ENCODE measurements at regions not wholly inside any gene's neighbourhood (a gene's known extent, or its start where the extent isn't known, plus 50 kb on each side); places are given as distances from the start of the nearest gene placed in this dataset.

DNA sequence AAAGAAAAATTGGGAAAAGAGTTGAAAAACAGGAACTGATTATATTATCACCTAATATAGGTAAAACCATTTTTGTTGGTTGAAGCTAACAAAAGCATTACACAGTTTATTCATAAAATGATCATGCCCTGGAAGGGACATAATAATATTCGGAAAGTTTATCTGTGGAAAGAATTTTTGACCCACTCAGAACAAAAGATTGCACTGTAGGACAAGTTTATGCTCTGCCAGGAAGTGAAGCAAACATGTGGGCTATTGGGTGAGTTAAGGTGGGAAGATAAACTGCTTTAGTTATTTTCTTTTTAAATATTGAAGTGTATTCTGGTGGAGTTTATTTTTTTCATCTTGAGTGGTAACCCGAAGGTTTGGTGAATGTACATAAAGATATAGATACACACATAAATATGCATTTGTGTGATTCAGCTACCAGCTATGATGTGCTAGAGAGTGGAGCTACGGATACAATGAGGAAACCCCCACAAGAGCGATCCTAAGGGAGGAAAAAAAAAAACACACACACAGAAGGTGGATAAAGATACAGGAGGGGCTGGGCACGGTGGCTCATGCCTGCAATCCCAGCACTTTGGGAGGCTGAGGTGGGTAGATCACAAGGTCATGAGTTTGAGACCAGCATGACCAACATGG lies 506.4 kb upstream of the THBS1 start:
- peaks cover 0 to 4% (median 4%) of the 10 kb centered on the region in 3 donors for H3K4me1 ChIP-seq
- TF ChIP-seq POLR2A (IDR thresholded peaks at IDR 0.05) (no peak), CTCF (IDR thresholded peaks at IDR 0.05) (no peak)
- WGBS, 2 donors: 67 to 68% methylated on average over 5 of the region's 5 CpGs
- H3K9me3 ChIP-seq: no peaks in the 10 kb centered on the region
- intact Hi-C loops (cut with DNase I): no loop called here
- H3K27ac ChIP-seq: no peak overlapping the region
- no peaks in the 10 kb centered on the region for H3K27me3 ChIP-seq
- no peaks in the 10 kb centered on the region for H3K36me3 ChIP-seq
- DNase-seq: no peak
- no peak overlapping the region for H3K4me3 ChIP-seq

DNA sequence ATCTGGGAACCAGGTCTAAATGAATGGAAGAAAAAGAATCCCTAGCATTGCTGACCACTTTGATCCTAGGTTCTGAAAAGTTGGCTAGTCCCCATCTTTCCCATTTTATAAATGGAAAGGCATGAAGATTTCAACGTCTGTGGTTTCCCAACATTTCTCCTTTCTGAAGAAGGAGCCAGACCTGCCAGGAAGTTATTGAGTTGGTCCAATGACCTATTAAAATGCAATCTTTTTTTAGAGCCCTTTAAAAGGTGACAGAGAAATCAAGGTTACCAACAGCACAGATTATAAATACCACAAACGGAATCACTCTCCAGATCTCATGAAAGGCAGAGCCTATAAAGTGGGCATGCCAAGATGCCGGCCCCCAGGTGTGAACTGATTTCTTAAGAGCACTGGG lies 505.6 kb upstream of the THBS1 start:
- WGBS, 2 donors: 40 to 75% methylated on average over 3 of the region's 3 CpGs
- no peak for TF ChIP-seq POLR2A (IDR thresholded peaks at IDR 0.05)
- no peak for TF ChIP-seq CTCF (IDR thresholded peaks at IDR 0.05)
- DNase-seq: no peak
- H3K36me3 ChIP-seq: no peaks in the 10 kb centered on the region
- H3K27me3 ChIP-seq: no peaks in the 10 kb centered on the region
- H3K27ac ChIP-seq: no peak overlapping the region
- H3K4me1 ChIP-seq: peaks cover 0 to 5% (median 4%) of the 10 kb centered on the region in 3 donors
- no peak overlapping the region for H3K4me3 ChIP-seq
- H3K9me3 ChIP-seq: no peaks in the 10 kb centered on the region
- intact Hi-C loops (cut with DNase I): no loop called here

GRCh38 chr15:39075756-39076341 lies 505.0 kb upstream of the THBS1 start:
- peaks cover 0 to 5% (median 4%) of the 10 kb centered on the region in 3 donors for H3K4me1 ChIP-seq
- intact Hi-C loops (cut with DNase I): no loop called here
- TF ChIP-seq POLR2A (IDR thresholded peaks at IDR 0.05) (no peak), CTCF (IDR thresholded peaks at IDR 0.05) (no peak)
- DNase-seq: no peak
- H3K27ac ChIP-seq: no peak overlapping the region
- H3K9me3 ChIP-seq: no peaks in the 10 kb centered on the region
- H3K4me3 ChIP-seq: no peak overlapping the region
- no peaks in the 10 kb centered on the region for H3K36me3 ChIP-seq
- no peaks in the 10 kb centered on the region for H3K27me3 ChIP-seq
- 49 to 79% methylated on average over 7 of the region's 7 CpGs for WGBS, 2 donors

GRCh38 chr15:39078026-39078425 lies 502.9 kb upstream of the THBS1 start:
- Histone ChIP-seq H3K9me3 (no peaks in the 10 kb centered on the region), H3K4me1 (peaks cover 0 to 5% (median 4%) of the 10 kb centered on the region in 3 donors), H3K36me3 (no peaks in the 10 kb centered on the region), H3K27ac (no peak overlapping the region), H3K4me3 (no peak overlapping the region), H3K27me3 (no peaks in the 10 kb centered on the region)
- no peak for DNase-seq
- TF ChIP-seq POLR2A (IDR thresholded peaks at IDR 0.05) (no peak), CTCF (IDR thresholded peaks at IDR 0.05) (no peak)
- intact Hi-C loops (cut with DNase I): no loop called here
- 85 to 100% methylated on average over 2 to 3 of the region's 3 CpGs for WGBS, 2 donors

- H3K9me3 ChIP-seq: no peaks in the 10 kb centered on the region
- H3K27me3 ChIP-seq: no peaks in the 10 kb centered on the region
- H3K4me1 ChIP-seq: peaks cover 0 to 5% (median 4%) of the 10 kb centered on the region in 3 donors
- TF ChIP-seq POLR2A (IDR thresholded peaks at IDR 0.05): no peak
- no peak for TF ChIP-seq CTCF (IDR thresholded peaks at IDR 0.05)
- H3K4me3 ChIP-seq: no peak overlapping the region
- intact Hi-C loops (cut with DNase I): no loop called here
- H3K27ac ChIP-seq: no peak overlapping the region
- WGBS, 2 donors: 18 to 33% methylated on average over 6 of the region's 6 CpGs
- no peak for DNase-seq
- no peaks in the 10 kb centered on the region for H3K36me3 ChIP-seq
These were observed 501.5 kb upstream of the THBS1 start for GRCh38 chr15:39079296-39079847.

Measured in esophagus squamous epithelium (tissue), 5 donors.